ENCODE measurements at regions not wholly inside any gene's neighbourhood (a gene's known extent, or its start where the extent isn't known, plus 50 kb on each side); places are given as distances from the start of the nearest gene placed in this dataset.

DNA sequence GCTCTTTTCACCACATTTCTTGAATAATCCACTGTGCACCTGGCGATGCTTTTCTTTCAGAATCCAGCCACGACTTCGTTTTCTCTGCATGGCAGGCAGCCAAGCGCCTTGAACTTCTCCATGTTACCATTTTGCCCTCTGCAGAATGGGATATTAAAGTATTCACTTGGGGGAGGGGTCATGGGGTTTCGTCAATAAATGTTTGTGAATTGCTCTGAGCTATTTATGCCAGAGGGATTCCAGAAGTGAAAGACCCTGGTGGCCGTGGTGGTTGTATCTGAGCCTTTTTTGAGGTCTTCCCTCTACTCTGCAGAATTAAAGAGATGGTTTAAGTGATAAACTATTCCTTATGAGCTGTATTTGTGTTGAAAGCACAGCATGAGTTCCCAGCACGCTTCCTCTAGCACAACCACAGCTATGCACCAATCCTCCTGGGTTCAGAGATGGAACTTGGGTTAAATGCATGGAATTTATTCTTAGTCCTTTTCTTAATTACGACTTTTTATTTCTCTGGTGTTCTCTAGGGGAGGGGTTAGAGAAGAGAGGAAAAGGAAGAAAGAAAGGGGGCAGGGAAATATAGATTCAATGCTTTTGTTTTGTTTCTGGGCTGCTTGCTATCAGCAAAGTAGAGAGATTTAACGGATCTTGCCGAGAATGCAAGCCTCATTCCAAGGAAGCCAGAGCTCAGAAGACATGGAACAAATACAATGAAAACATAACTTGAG lies 478.2 kb upstream of the TNC start:
- no peak for DNase-seq
- Histone ChIP-seq H3K4me3 (ENCODE audit: low read depth in 1 of 2, low read length in 2 of 2) (no peak overlapping the region), H3K27ac (ENCODE audit: low read length) (no peak overlapping the region), H3K36me3 (ENCODE audit: insufficient read depth, low read length) (no peaks in the 10 kb centered on the region), H3K4me1 (ENCODE audit: insufficient read depth, low read length) (no peaks in the 10 kb centered on the region), H3K79me2 (ENCODE audit: insufficient read depth, low read length) (no peaks in the 10 kb centered on the region), H3K9me3 (ENCODE audit: insufficient read depth, low read length, severe bottlenecking) (no peaks in the 10 kb centered on the region), H2AFZ (ENCODE audit: low read depth, low read length) (no peak overlapping the region), H3K27me3 (ENCODE audit: insufficient read depth, low read length, poor library complexity) (peaks cover 4% of the 10 kb centered on the region), H3K4me2 (ENCODE audit: insufficient read depth, low read length) (no peak overlapping the region), H4K20me1 (ENCODE audit: insufficient read depth, low read length) (no peaks in the 10 kb centered on the region), H3K9ac (ENCODE audit: low read depth, low read length) (no peak overlapping the region)
- ATAC-seq (ENCODE audit: insufficient read depth, low read depth), result no peak
- TF ChIP-seq, protein P1, sequence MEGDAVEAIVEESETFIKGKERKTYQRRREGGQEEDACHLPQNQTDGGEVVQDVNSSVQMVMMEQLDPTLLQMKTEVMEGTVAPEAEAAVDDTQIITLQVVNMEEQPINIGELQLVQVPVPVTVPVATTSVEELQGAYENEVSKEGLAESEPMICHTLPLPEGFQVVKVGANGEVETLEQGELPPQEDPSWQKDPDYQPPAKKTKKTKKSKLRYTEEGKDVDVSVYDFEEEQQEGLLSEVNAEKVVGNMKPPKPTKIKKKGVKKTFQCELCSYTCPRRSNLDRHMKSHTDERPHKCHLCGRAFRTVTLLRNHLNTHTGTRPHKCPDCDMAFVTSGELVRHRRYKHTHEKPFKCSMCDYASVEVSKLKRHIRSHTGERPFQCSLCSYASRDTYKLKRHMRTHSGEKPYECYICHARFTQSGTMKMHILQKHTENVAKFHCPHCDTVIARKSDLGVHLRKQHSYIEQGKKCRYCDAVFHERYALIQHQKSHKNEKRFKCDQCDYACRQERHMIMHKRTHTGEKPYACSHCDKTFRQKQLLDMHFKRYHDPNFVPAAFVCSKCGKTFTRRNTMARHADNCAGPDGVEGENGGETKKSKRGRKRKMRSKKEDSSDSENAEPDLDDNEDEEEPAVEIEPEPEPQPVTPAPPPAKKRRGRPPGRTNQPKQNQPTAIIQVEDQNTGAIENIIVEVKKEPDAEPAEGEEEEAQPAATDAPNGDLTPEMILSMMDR (IDR thresholded peaks at IDR 0.05; ENCODE audit: borderline replicate concordance, extremely low read depth, low read length, poor library complexity, severe bottlenecking), result no peak
- TF ChIP-seq EZH2 (IDR thresholded peaks at IDR 0.05; ENCODE audit: borderline replicate concordance, low read depth, low read length, severe bottlenecking), result no peak

DNA sequence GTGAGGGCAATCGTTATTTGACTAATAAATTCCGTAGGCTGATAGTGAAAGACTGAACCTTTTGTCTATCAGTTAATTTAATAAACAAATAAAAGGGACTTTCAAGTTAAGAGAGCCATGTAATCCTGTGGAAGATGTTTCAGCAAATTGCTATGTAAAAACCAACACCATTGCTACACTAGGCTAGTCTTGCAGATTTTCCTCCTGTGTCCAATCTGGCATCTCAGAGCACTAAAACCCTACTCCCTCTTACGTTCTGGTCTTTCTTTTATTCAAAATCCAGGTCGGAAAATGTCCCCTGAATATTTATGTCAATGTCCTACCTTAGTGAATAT lies 478.8 kb upstream of the TNC start:
- Histone ChIP-seq H3K27ac (ENCODE audit: low read length) (no peak overlapping the region), H3K4me1 (ENCODE audit: insufficient read depth, low read length) (no peaks in the 10 kb centered on the region), H3K4me2 (ENCODE audit: insufficient read depth, low read length) (no peak overlapping the region), H4K20me1 (ENCODE audit: insufficient read depth, low read length) (no peaks in the 10 kb centered on the region), H3K9ac (ENCODE audit: low read depth, low read length) (no peak overlapping the region), H3K4me3 (ENCODE audit: low read depth in 1 of 2, low read length in 2 of 2) (no peak overlapping the region), H2AFZ (ENCODE audit: low read depth, low read length) (no peak overlapping the region), H3K36me3 (ENCODE audit: insufficient read depth, low read length) (no peaks in the 10 kb centered on the region), H3K79me2 (ENCODE audit: insufficient read depth, low read length) (no peaks in the 10 kb centered on the region), H3K9me3 (ENCODE audit: insufficient read depth, low read length, severe bottlenecking) (no peaks in the 10 kb centered on the region), H3K27me3 (ENCODE audit: insufficient read depth, low read length, poor library complexity) (peaks cover 4% of the 10 kb centered on the region)
- no peak for ATAC-seq (ENCODE audit: insufficient read depth, low read depth)
- TF ChIP-seq EZH2 (IDR thresholded peaks at IDR 0.05; ENCODE audit: borderline replicate concordance, low read depth, low read length, severe bottlenecking), result no peak
- TF ChIP-seq, protein P1 (IDR thresholded peaks at IDR 0.05; ENCODE audit: borderline replicate concordance, extremely low read depth, low read length, poor library complexity, severe bottlenecking), result no peak
- DNase-seq, result no peak

DNA sequence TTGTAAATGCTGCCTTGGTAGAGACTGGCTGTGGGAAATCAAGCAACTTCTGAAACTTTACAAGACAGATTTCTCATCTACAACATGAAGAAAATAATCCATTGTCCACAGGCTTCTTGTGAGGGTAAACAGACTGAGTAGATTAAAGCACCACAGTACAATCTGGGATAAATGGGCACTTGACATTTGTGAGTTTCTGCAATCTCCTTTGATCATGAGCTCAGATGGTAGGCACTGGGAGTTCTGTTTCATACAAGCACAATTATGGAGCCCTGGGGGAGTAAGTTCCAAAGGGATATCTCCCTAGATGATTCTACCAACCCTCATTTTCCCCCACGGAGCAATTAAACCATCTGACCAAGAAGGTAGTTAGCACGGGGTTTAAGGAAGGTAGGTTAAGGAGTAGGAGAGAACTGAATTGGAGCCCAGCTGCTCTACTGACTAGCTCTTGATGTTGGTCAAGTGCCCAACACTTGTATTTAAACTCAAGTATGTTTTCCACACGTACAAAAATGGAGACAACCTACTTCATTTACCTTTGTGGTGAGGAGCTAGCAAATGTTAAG lies 479.5 kb upstream of the TNC start:
- Histone ChIP-seq H3K4me3 (ENCODE audit: low read depth in 1 of 2, low read length in 2 of 2) (no peak overlapping the region), H3K27me3 (ENCODE audit: insufficient read depth, low read length, poor library complexity) (peaks cover 4% of the 10 kb centered on the region), H4K20me1 (ENCODE audit: insufficient read depth, low read length) (no peaks in the 10 kb centered on the region), H2AFZ (ENCODE audit: low read depth, low read length) (no peak overlapping the region), H3K36me3 (ENCODE audit: insufficient read depth, low read length) (no peaks in the 10 kb centered on the region), H3K9ac (ENCODE audit: low read depth, low read length) (no peak overlapping the region), H3K4me2 (ENCODE audit: insufficient read depth, low read length) (no peak overlapping the region), H3K79me2 (ENCODE audit: insufficient read depth, low read length) (no peaks in the 10 kb centered on the region), H3K4me1 (ENCODE audit: insufficient read depth, low read length) (no peaks in the 10 kb centered on the region), H3K27ac (ENCODE audit: low read length) (no peak overlapping the region), H3K9me3 (ENCODE audit: insufficient read depth, low read length, severe bottlenecking) (no peaks in the 10 kb centered on the region)
- DNase-seq (no peak), ATAC-seq (ENCODE audit: insufficient read depth, low read depth) (no peak)
- TF ChIP-seq, protein P1 (IDR thresholded peaks at IDR 0.05; ENCODE audit: borderline replicate concordance, extremely low read depth, low read length, poor library complexity, severe bottlenecking), result no peak
- no peak for TF ChIP-seq EZH2 (IDR thresholded peaks at IDR 0.05; ENCODE audit: borderline replicate concordance, low read depth, low read length, severe bottlenecking)

Data from DND-41 (cell line).